Gastrocnemius medialis (tissue), 4 donors: ENCODE measurements at regions not wholly inside any gene's neighbourhood (a gene's known extent, or its start where the extent isn't known, plus 50 kb on each side); places are given as distances from the start of the nearest gene placed in this dataset.

ENCODE experiments used
- POLR2A ChIP-seq, 2 donors: fragments of 450-650 bp; IDR thresholded peaks; one replicate each; pipeline ENCODE4 v1.6.1; 2017; ENCODE audit warnings: antibody characterized with exemption in 2 of 2, mild to moderate bottlenecking in 2 of 2, moderate library complexity in 2 of 2
- TF ChIP-seq, protein P1 (sequence below), 5 experiments: fragments of 450-650 bp in 3 of 5; fragments of 200-600 bp in 2 of 5; sonication (generic) in 2 of 5; IDR thresholded peaks in 4 of 5; conservative IDR thresholded peaks in 1 of 5; 1 replicate in 4 of 5; 2 replicates in 1 of 5; pipeline ENCODE4 v1.5.1; 2016 to 2019; ENCODE audit warnings: antibody characterized with exemption in 5 of 5, mild to moderate bottlenecking in 3 of 5, moderate library complexity in 3 of 5

DNA sequence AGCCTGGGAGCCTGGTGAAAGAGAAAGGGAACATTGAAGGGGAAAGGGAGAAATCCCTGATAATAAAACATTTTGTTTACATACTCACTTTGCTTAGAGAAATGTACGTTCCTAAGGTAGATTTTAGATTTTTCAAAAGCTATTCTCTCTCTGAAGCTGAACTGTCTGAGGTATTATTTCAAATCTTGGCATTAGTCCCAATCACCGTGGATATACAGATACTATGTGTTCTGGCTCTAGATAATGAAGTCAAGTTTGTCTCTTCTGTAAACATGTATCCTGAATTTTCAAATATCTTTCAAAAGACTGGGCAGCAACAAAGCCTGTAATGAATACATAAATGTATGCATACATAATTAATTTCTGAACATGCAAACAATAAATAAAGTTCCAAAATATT is 1104.2 kb upstream of the FAM98A start:
- TF ChIP-seq POLR2A (IDR thresholded peaks at IDR 0.05): no peak
- TF ChIP-seq, protein P1, sequence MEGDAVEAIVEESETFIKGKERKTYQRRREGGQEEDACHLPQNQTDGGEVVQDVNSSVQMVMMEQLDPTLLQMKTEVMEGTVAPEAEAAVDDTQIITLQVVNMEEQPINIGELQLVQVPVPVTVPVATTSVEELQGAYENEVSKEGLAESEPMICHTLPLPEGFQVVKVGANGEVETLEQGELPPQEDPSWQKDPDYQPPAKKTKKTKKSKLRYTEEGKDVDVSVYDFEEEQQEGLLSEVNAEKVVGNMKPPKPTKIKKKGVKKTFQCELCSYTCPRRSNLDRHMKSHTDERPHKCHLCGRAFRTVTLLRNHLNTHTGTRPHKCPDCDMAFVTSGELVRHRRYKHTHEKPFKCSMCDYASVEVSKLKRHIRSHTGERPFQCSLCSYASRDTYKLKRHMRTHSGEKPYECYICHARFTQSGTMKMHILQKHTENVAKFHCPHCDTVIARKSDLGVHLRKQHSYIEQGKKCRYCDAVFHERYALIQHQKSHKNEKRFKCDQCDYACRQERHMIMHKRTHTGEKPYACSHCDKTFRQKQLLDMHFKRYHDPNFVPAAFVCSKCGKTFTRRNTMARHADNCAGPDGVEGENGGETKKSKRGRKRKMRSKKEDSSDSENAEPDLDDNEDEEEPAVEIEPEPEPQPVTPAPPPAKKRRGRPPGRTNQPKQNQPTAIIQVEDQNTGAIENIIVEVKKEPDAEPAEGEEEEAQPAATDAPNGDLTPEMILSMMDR (IDR thresholded peaks at IDR 0.05 in 4 of 5, conservative IDR thresholded peaks at IDR 0.05 in 1 of 5): no peak
